ENCODE measurements at regions not wholly inside any gene's neighbourhood (a gene's known extent, or its start where the extent isn't known, plus 50 kb on each side); places are given as distances from the start of the nearest gene placed in this dataset.

DNA sequence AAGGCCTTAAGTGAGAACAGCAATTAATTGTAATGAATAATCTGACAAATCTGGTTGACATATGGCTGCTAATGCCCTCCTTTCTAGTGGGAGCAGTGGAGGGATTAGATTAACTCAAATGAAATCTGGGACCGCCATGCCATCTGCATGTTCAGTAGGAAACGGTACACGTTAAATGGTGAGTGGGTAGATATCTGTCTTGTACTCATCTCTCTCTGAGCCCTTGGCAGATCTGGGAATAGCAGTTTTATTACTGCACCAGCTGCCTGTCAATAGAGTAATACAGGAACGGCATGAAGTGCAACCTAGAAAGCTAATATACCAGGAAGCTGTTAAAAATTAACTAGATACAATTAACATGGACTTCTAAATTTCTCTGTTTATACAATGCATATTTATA, 258.8 kb downstream of the GPD2 start:
- DNase-seq (no peak), ATAC-seq (ENCODE audit: low read depth) (no peak)
- H3K79me1 ChIP-seq (ENCODE audit: low read depth in 1 of 2, low read length in 2 of 2), result no peaks in the 10 kb centered on the region
- intact Hi-C loops (cut with micrococcal nuclease) (no loop called here), in situ Hi-C loops (cut with MboI; ENCODE audit: low sequenced_read_pairs) (no loop called here), dilution Hi-C loops (cut with HindIII; ENCODE audit: low sequenced_read_pairs, unreplicated experiment) (no loop called here)
- no peak overlapping the region for H2BK120ac ChIP-seq (ENCODE audit: low read depth, low read length)
- no peak overlapping the region for H2BK5ac ChIP-seq (ENCODE audit: low read depth, low read length, poor library complexity, severe bottlenecking)
- H3K4me3 ChIP-seq (ENCODE audit: insufficient read depth, low read depth, low read length), result no peak overlapping the region
- no CpG with 5 or more reads among the region's 4 CpGs for WGBS, 2 experiments (ENCODE audit: extremely low coverage in 2 of 2, insufficient read length in 1 of 2)
- H2AK9ac ChIP-seq (replicated peaks; ENCODE audit: low read depth, low read length, poor library complexity), result no peak overlapping the region
- no peaks in the 10 kb centered on the region for H3K27me3 ChIP-seq (ENCODE audit: control insufficient read depth, insufficient read depth, low read length)
- ChIA-PET CTCF (no interaction called here), POLR2A (ENCODE audit: unreplicated experiment) (no interaction called here)
- H4K8ac ChIP-seq (ENCODE audit: low read depth in 2 of 2, low read length in 2 of 2), result no peak overlapping the region
- H3K9me3 ChIP-seq (ENCODE audit: control insufficient read depth, insufficient read depth, low read length), result no peaks in the 10 kb centered on the region
- TF ChIP-seq, protein P1, sequence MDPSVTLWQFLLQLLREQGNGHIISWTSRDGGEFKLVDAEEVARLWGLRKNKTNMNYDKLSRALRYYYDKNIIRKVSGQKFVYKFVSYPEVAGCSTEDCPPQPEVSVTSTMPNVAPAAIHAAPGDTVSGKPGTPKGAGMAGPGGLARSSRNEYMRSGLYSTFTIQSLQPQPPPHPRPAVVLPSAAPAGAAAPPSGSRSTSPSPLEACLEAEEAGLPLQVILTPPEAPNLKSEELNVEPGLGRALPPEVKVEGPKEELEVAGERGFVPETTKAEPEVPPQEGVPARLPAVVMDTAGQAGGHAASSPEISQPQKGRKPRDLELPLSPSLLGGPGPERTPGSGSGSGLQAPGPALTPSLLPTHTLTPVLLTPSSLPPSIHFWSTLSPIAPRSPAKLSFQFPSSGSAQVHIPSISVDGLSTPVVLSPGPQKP (IDR thresholded peaks at IDR 0.05; ENCODE audit: borderline replicate concordance, low read depth, low read length), result no peak
- TF ChIP-seq SMC3 (IDR thresholded peaks at IDR 0.05; ENCODE audit: low read depth, low read length) (no peak), MAZ (IDR thresholded peaks at IDR 0.05; ENCODE audit: borderline replicate concordance, low read depth, low read length) (no peak), RFX5 (IDR thresholded peaks at IDR 0.05; ENCODE audit: low read depth, low read length) (no peak), RCOR1 (IDR thresholded peaks at IDR 0.05; ENCODE audit: insufficient replicate concordance, low read length) (no peak), FOS (IDR thresholded peaks at IDR 0.05; ENCODE audit: low read depth, low read length) (no peak), CEBPB (IDR thresholded peaks at IDR 0.05; ENCODE audit: low read depth, low read length) (no peak), RAD21 (IDR thresholded peaks at IDR 0.05; ENCODE audit: low read length) (no peak), MXI1 (IDR thresholded peaks at IDR 0.05; ENCODE audit: borderline replicate concordance, low read depth, low read length) (no peak), NFE2L2 (IDR thresholded peaks at IDR 0.05; ENCODE audit: low read depth, low read length) (no peak)
- TF ChIP-seq, protein P2, sequence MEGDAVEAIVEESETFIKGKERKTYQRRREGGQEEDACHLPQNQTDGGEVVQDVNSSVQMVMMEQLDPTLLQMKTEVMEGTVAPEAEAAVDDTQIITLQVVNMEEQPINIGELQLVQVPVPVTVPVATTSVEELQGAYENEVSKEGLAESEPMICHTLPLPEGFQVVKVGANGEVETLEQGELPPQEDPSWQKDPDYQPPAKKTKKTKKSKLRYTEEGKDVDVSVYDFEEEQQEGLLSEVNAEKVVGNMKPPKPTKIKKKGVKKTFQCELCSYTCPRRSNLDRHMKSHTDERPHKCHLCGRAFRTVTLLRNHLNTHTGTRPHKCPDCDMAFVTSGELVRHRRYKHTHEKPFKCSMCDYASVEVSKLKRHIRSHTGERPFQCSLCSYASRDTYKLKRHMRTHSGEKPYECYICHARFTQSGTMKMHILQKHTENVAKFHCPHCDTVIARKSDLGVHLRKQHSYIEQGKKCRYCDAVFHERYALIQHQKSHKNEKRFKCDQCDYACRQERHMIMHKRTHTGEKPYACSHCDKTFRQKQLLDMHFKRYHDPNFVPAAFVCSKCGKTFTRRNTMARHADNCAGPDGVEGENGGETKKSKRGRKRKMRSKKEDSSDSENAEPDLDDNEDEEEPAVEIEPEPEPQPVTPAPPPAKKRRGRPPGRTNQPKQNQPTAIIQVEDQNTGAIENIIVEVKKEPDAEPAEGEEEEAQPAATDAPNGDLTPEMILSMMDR (conservative IDR thresholded peaks at IDR 0.05; ENCODE audit: low read depth, low read length), result no peak
- TF ChIP-seq, protein P3, sequence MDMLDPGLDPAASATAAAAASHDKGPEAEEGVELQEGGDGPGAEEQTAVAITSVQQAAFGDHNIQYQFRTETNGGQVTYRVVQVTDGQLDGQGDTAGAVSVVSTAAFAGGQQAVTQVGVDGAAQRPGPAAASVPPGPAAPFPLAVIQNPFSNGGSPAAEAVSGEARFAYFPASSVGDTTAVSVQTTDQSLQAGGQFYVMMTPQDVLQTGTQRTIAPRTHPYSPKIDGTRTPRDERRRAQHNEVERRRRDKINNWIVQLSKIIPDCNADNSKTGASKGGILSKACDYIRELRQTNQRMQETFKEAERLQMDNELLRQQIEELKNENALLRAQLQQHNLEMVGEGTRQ (IDR thresholded peaks at IDR 0.05; ENCODE audit: low read depth, low read length), result no peak
- H4K91ac ChIP-seq (ENCODE audit: insufficient read depth, low read depth, low read length), result no peak overlapping the region
- no peak overlapping the region for H2BK15ac ChIP-seq (ENCODE audit: low read depth, low read length)
- H3K4me2 ChIP-seq (ENCODE audit: low read depth, low read length), result no peak overlapping the region
- H3K36me3 ChIP-seq (ENCODE audit: control insufficient read depth, insufficient read depth, low read length), result no peaks in the 10 kb centered on the region
- H2BK20ac ChIP-seq (ENCODE audit: low read depth, low read length), result no peak overlapping the region
- no peak overlapping the region for H4K5ac ChIP-seq (ENCODE audit: low read depth, low read length)
- H2AK5ac ChIP-seq (ENCODE audit: low read depth, low read length), result no peak overlapping the region
- H3K9ac ChIP-seq (ENCODE audit: low read depth, low read length), result no peak overlapping the region
- H2AFZ ChIP-seq (replicated peaks; ENCODE audit: low read length, poor library complexity), result no peak overlapping the region
- H3K27ac ChIP-seq (ENCODE audit: insufficient read depth, low read length), result no peak overlapping the region
- no peak overlapping the region for H3K4ac ChIP-seq (ENCODE audit: low read depth, low read length)
- H3K18ac ChIP-seq (ENCODE audit: low read depth, low read length), result no peak overlapping the region
- H3K4me1 ChIP-seq (ENCODE audit: control insufficient read depth, insufficient read depth, low read length), result no peaks in the 10 kb centered on the region
- H4K20me1 ChIP-seq (ENCODE audit: insufficient read depth, low read length), result no peaks in the 10 kb centered on the region
- no peak overlapping the region for H3K23ac ChIP-seq (ENCODE audit: low read depth, low read length)
- no peak overlapping the region for H3K56ac ChIP-seq (ENCODE audit: extremely low read depth, insufficient read depth, low read length)
- no TSS peak for BruUV-seq (replicated peaks)
- no peak overlapping the region for H3K14ac ChIP-seq (replicated peaks; ENCODE audit: low read depth, low read length)
- H3K9me1 ChIP-seq (ENCODE audit: insufficient read depth, low read length), result no peaks in the 10 kb centered on the region

Data from IMR-90 (cell line).